Astrocyte (in vitro differentiated cells and primary cell): ENCODE measurements at regions not wholly inside any gene's neighbourhood (a gene's known extent, or its start where the extent isn't known, plus 50 kb on each side); places are given as distances from the start of the nearest gene placed in this dataset.

Experiments used
- DNase-seq: peaks from one replicate; pipeline ENCODE4 v3.0.0-alpha.2; 2010; ENCODE audit warnings: low read depth
- FAIRE-seq: peaks from 2 replicates; lab custom pipeline; 2011; peaks lifted over from hg19 to GRCh38; lab: Jason Lieb, UNC
- H2AFZ ChIP-seq: 2 replicates; pipeline ENCODE4 v1.6.0; 2012; ENCODE audit warnings: low read depth, low read length, inconsistent platforms
- H3K27ac ChIP-seq: 2 replicates; pipeline ENCODE4 v1.5.1; 2011; ENCODE audit warnings: low read depth, low read length, inconsistent platforms
- H3K27me3 ChIP-seq: 2 replicates; pipeline ENCODE4 v1.6.0; 2011; ENCODE audit warnings: low read length, inconsistent platforms; ENCODE audit not compliant: insufficient read depth
- H3K36me3 ChIP-seq: 2 replicates; pipeline ENCODE4 v1.5.1; 2011; ENCODE audit warnings: low read length, inconsistent platforms; ENCODE audit not compliant: insufficient read depth
- H3K4me1 ChIP-seq: 2 replicates; pipeline ENCODE4 v1.5.1; 2011; ENCODE audit warnings: low read length, inconsistent platforms; ENCODE audit not compliant: insufficient read depth
- H3K4me2 ChIP-seq: 2 replicates; pipeline ENCODE4 v1.6.0; 2012; ENCODE audit warnings: low read length, inconsistent platforms
- H3K4me3 ChIP-seq: 2 replicates; pipeline ENCODE4 v1.5.1; 2011; ENCODE audit warnings: low read depth, mild to moderate bottlenecking, low read length, inconsistent platforms; ENCODE audit not compliant: insufficient read depth
- H3K79me2 ChIP-seq: 2 replicates; pipeline ENCODE4 v1.6.0; 2012; ENCODE audit warnings: mild to moderate bottlenecking, low read length, inconsistent platforms; ENCODE audit not compliant: insufficient read depth
- H3K9ac ChIP-seq: 2 replicates; pipeline ENCODE4 v1.6.0; 2012; ENCODE audit warnings: mild to moderate bottlenecking, low read length, inconsistent platforms
- H3K9me3 ChIP-seq: 2 replicates; pipeline ENCODE4 v1.5.1; 2012; ENCODE audit warnings: low read depth, mild to moderate bottlenecking, low read length, inconsistent platforms; ENCODE audit not compliant: insufficient read depth
- H4K20me1 ChIP-seq: 2 replicates; pipeline ENCODE4 v1.6.0; 2012; ENCODE audit warnings: low read length, inconsistent platforms; ENCODE audit not compliant: insufficient read depth
- H3K27ac Mint-ChIP-seq: one replicate; pipeline ENCODE4 v1.8.0; 2021; ENCODE audit warnings: mild to moderate bottlenecking, mixed read lengths; ENCODE audit not compliant: unreplicated experiment
- H3K27me3 Mint-ChIP-seq: one replicate; pipeline ENCODE4 v1.8.0; 2021; ENCODE audit warnings: low read depth, mixed read lengths; ENCODE audit not compliant: unreplicated experiment
- H3K36me3 Mint-ChIP-seq: one replicate; pipeline ENCODE4 v1.8.0; 2021; ENCODE audit warnings: low read depth, mixed read lengths; ENCODE audit not compliant: unreplicated experiment
- H3K4me1 Mint-ChIP-seq: one replicate; pipeline ENCODE4 v1.8.0; 2021; ENCODE audit warnings: low read depth, mixed read lengths; ENCODE audit not compliant: unreplicated experiment
- H3K4me3 Mint-ChIP-seq: one replicate; pipeline ENCODE4 v1.8.0; 2021; ENCODE audit warnings: mild to moderate bottlenecking, moderate library complexity, mixed read lengths; ENCODE audit not compliant: unreplicated experiment
- H3K9me3 Mint-ChIP-seq: one replicate; pipeline ENCODE4 v1.8.0; 2021; ENCODE audit warnings: mild to moderate bottlenecking, mixed read lengths; ENCODE audit not compliant: unreplicated experiment
- EZH2 ChIP-seq: IDR thresholded peaks from 2 replicates; pipeline ENCODE4 v1.6.1; 2012; ENCODE audit warnings: mild to moderate bottlenecking, low read length, inconsistent platforms; ENCODE audit not compliant: insufficient read depth
- TF ChIP-seq, protein P1 (sequence below): IDR thresholded peaks from 2 replicates; pipeline ENCODE4 v1.5.1; 2011; ENCODE audit warnings: low read depth, mild to moderate bottlenecking, inconsistent platforms, low read length, moderate library complexity; ENCODE audit not compliant: insufficient read depth

DNA sequence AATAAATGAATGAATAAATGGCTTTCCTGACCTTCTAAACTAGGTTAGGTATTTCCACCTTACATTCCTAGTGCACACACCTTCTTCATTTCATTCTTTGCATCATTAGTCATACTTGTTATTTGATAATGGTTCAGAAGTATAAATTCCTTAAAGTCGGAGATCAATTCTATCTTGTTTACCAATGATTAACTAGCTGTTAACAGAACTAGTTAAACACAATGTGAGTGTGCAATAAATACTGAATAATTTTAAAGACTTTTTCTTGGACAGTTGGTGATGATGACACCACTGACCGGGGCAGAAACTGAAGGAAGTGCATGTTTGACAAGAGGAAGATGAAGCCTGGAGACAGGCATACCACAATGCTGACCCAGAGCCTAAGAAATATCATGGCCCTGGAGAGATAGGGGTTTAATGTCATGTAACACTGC is 207.1 kb upstream of the DEPDC1 start:
- no peak overlapping the region for H3K4me3 Mint-ChIP-seq
- H3K36me3 Mint-ChIP-seq: no peaks in the 10 kb centered on the region
- H3K4me2 ChIP-seq: no peak overlapping the region
- H4K20me1 ChIP-seq: no peaks in the 10 kb centered on the region
- no peaks in the 10 kb centered on the region for H3K9me3 ChIP-seq
- H3K9me3 Mint-ChIP-seq: no peaks in the 10 kb centered on the region
- no peaks in the 10 kb centered on the region for H3K79me2 ChIP-seq
- H3K36me3 ChIP-seq: no peaks in the 10 kb centered on the region
- FAIRE-seq: no peak
- H3K9ac ChIP-seq: no peak overlapping the region
- no peak for DNase-seq
- H3K4me1 ChIP-seq: no peaks in the 10 kb centered on the region
- TF ChIP-seq EZH2: no peak
- TF ChIP-seq, protein P1, sequence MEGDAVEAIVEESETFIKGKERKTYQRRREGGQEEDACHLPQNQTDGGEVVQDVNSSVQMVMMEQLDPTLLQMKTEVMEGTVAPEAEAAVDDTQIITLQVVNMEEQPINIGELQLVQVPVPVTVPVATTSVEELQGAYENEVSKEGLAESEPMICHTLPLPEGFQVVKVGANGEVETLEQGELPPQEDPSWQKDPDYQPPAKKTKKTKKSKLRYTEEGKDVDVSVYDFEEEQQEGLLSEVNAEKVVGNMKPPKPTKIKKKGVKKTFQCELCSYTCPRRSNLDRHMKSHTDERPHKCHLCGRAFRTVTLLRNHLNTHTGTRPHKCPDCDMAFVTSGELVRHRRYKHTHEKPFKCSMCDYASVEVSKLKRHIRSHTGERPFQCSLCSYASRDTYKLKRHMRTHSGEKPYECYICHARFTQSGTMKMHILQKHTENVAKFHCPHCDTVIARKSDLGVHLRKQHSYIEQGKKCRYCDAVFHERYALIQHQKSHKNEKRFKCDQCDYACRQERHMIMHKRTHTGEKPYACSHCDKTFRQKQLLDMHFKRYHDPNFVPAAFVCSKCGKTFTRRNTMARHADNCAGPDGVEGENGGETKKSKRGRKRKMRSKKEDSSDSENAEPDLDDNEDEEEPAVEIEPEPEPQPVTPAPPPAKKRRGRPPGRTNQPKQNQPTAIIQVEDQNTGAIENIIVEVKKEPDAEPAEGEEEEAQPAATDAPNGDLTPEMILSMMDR: no peak
- H3K27me3 Mint-ChIP-seq: no peaks in the 10 kb centered on the region
- H3K27me3 ChIP-seq: no peaks in the 10 kb centered on the region
- no peak overlapping the region for H2AFZ ChIP-seq
- H3K4me1 Mint-ChIP-seq: no peaks in the 10 kb centered on the region
- no peak overlapping the region for H3K4me3 ChIP-seq
- no peak overlapping the region for H3K27ac ChIP-seq
- H3K27ac Mint-ChIP-seq: no peak overlapping the region

DNA sequence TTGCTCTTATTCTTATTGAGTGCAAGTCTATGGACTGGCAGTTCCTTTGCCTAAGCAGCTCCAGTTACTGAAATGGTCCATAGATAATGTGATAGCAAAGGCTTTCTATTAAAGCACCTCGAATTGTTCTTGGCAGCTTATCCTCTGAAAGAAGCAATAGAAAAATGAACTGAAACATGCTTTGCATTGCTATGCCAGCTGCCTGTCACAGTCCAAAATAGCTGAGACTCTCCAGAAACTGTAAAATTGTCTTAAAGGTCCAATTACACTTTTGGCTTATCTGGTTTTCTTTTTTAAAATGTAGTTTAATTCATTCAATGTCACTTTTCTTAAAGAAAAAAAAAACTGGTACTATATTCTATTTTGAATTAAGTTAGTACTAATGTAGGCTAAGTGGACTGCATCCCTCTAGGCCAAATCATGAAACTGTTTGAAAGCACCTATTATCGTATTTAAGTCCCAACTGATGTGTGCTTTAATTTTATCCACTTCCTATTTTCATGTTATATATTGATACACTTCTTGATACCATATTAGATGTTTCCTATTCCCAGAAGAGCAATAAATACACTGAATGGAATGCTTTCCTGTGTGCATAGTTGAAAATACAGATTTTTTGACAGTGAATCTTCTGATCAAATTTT is 208.0 kb upstream of the DEPDC1 start:
- Histone ChIP-seq H3K4me2 (no peak overlapping the region), H3K27ac (no peak overlapping the region), H3K36me3 (no peaks in the 10 kb centered on the region), H3K9ac (no peak overlapping the region), H3K79me2 (no peaks in the 10 kb centered on the region), H2AFZ (no peak overlapping the region), H3K9me3 (peaks cover 1% of the 10 kb centered on the region), H3K27me3 (no peaks in the 10 kb centered on the region), H3K4me1 (no peaks in the 10 kb centered on the region), H3K4me3 (no peak overlapping the region), H4K20me1 (no peaks in the 10 kb centered on the region)
- Mint-ChIP-seq H3K36me3 (no peaks in the 10 kb centered on the region), H3K4me1 (no peaks in the 10 kb centered on the region), H3K4me3 (no peak overlapping the region), H3K27me3 (no peaks in the 10 kb centered on the region), H3K27ac (no peak overlapping the region), H3K9me3 (peaks cover 4% of the 10 kb centered on the region)
- TF ChIP-seq EZH2: no peak
- TF ChIP-seq, protein P1: no peak
- no peak for DNase-seq
- FAIRE-seq: no peak

DNA sequence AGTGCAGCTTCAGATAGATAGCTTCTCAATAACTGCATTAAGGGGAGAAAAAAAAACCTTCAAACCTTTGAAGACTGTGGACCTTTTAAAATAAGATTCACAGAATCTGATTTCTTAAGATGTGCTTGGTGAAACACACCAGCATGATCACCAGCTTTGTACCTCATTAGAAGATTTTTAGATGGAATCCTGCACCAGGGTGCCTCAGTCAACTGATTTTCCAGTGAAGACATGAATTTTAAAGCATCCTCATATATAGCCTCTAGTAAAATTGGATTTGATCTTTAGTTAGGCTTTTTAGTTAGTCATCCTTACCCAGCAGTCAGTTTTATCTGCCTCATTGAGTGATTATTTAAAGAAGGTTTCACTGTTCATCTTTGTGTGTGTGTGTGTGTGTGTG is 208.6 kb upstream of the DEPDC1 start:
- FAIRE-seq: no peak
- Histone ChIP-seq H3K4me3 (no peak overlapping the region), H3K27ac (no peak overlapping the region)

More for the DNA sequence above, 208.6 kb upstream of the DEPDC1 start:
- Mint-ChIP-seq H3K27ac (no peak overlapping the region), H3K27me3 (no peaks in the 10 kb centered on the region), H3K4me3 (no peak overlapping the region), H3K36me3 (no peaks in the 10 kb centered on the region), H3K9me3 (peaks cover 4% of the 10 kb centered on the region), H3K4me1 (no peaks in the 10 kb centered on the region)
- no peaks in the 10 kb centered on the region for H4K20me1 ChIP-seq
- no peak for DNase-seq
- no peak for TF ChIP-seq EZH2
- TF ChIP-seq, protein P1: no peak
- no peak overlapping the region for H3K4me2 ChIP-seq
- H3K4me1 ChIP-seq: no peaks in the 10 kb centered on the region
- peaks cover 4% of the 10 kb centered on the region for H3K9me3 ChIP-seq
- no peak overlapping the region for H3K9ac ChIP-seq
- H3K79me2 ChIP-seq: no peaks in the 10 kb centered on the region
- no peaks in the 10 kb centered on the region for H3K27me3 ChIP-seq
- H3K36me3 ChIP-seq: no peaks in the 10 kb centered on the region
- H2AFZ ChIP-seq: no peak overlapping the region
